GM18498 (cell line): ENCODE measurements at regions not wholly inside any gene's neighbourhood (a gene's known extent, or its start where the extent isn't known, plus 50 kb on each side); places are given as distances from the start of the nearest gene placed in this dataset.

ENCODE experiments used
- ATAC-seq: cut with Tn5 transposase; IDR thresholded peaks from one replicate; pipeline ENCODE4 v1.9.1; 2021; ENCODE audit warnings: mild to moderate bottlenecking, moderate library complexity; ENCODE audit not compliant: unreplicated experiment

DNA sequence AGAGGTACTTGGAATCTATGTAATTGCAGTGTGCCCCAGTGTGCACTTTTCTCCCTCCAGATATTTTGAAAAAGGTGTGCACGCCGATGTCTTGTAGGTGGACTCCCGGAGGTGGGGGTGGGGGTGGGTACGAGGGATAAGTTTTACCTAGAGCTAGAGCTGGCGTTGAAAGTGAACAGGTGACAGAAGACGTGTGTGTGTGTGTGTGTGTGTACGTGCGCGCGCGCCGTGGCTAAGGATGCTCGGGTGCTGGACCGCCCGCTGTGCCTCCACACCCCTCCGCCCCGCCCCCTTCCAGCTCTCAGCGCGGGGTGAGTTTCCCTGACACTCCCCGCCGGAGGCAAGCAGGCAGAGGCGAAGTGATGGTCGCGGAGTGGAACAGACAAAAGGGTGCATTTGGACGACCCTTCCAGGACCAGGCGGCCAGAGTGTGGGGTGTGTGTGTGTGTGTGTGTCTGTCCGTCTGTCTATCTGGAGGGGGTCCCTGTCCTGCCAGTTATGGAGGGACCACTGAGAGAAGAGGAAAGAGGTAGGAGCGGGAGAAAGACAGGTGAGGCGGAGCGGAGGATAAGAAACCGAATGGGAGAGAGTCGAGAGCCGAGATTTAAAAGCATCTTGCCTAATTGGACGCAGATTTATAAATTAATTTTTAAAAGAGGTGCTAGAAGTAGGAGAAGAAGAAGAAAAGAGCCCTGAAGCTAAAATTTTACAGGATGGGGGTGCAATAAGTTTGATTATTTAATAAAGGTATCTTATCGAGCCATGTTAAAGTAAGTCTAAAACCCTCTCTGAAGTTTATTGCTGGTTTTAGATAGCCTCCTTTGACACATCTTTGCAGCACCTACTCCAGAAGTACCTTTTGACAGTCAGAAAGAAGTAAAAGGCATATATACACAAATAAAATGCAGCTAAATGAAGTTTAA is 335.8 kb upstream of the THRB start:
- no peak for ATAC-seq

DNA sequence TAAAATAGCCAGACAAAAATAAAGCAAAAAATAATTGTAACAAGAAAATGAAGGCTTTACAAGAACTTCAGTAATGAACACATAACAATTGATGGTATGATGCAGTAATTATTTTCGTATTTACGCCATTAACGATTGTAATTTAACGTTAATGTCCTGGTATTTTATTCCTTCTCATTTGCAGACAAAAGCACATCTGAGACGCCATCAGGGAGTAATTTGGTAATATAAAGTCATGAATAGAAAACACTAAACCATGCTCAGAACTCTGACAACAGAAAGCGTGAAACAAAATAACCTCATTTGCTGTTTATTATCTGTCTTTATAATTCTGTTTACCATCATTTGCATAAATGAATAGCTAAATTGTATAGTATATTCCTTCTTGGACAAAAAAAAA is 336.6 kb upstream of the THRB start:
- no peak for ATAC-seq

DNA sequence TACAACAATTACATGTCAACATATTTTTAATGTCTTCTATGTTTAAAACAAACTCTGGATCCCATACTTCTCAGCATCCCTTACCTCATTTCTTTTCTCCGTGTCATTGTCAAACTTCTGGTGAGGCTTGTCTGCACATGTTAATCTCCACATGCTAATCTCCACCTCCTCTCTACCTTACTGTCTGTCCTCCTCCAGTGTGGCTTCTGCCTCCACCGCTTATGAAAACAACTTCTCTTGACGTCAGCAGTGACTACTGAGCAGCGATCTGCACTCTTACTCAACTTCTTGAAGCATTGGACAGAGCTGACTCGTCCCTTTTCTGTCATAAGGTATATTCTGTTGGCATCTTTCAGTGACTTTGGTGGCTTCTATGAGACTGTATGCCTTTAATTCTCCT is 338.2 kb upstream of the THRB start:
- no peak for ATAC-seq

DNA sequence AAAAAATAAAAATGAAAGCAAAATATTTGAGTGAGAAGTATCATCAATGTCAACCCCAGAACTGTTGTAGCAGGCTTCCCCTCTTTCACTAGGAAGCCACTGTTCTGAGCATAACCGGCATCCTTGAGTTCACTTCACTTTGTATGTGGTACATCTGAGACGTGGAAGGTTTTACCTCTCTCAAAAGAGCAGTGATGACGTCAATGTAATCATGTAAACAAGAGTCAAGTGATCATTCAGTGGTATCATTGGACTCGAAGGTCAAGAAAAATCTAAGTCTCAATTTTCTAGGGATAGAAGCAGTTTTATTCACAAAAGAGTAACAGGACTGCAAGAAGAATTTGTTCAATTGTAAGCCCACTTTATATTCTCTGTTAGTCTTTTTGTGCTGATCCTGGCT is 339.8 kb upstream of the THRB start:
- no peak for ATAC-seq

DNA sequence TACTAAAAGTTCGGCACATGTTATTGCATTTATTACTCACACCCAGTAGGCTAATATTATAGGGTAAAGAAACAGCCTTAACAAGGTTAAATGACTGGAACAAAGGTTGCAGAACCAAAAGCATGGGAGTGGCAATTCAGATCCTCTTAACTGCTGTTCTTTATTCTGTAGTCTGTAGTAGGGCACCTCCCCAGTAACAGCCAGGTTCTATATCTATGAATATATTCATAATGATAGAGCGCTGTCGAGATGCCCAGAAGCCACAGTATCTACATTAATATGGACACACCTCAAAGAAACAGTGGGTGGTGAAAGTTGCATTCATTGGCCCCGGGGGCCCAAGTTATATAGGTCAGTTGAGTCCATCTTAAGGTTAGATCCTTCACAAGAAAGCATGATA is 340.9 kb upstream of the THRB start:
- no peak for ATAC-seq

DNA sequence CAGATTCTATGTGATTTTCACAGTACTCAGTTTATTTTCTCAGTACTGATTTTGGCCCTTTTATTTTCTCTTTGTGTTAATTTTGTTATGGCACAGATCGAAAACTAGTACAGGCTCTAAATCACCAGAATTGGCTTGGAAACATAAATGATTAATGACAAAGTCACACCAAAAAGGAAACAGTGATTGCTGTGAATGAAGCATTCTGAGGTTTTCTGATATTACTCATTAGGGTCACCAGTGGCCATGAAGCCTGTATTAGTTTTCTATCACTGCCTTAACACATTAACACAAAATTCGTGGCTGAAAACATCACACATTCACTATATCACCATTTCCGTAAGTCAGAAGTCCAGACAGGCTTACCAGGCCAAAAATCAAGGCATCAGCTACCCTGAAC is 343.0 kb upstream of the THRB start:
- no peak for ATAC-seq

DNA sequence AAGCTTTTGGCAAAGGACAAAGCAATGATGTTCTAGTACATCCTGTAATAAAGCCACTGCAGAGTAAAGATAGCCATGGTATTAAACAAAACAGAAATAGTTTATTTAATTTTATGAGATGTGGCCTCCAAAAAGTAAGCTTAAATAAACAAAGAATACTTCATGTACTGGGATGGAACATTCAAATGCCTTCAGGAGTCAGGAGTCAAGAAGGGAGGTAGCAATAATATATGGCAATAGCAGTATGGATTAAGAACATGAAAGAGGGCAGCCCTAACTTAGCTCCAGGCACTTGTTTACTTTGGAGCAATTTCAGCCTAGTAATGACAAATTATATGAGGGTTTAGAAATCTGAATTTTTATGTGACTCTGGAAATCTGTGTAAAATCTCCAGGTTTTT is 343.9 kb upstream of the THRB start:
- ATAC-seq = no peak

DNA sequence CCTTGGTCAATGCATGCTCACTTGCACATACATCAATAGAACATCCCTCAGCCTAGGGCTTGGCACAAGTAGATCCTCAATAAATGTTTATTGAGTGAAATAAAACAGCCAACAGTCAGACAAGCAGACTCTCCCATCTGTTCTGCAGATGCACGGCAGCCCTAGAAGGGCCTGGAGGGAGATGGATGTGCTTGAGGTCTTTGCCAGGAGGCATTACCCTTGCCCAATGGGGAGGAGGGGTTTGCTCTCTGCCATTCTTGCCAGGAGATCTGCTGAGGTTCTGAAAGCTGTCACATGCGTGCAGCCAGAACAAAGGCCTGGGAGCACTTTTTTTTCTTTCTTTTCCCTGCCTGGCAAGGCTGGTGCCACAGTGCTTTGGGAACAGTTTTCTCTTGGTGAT is 349.3 kb upstream of the THRB start:
- no peak for ATAC-seq

DNA sequence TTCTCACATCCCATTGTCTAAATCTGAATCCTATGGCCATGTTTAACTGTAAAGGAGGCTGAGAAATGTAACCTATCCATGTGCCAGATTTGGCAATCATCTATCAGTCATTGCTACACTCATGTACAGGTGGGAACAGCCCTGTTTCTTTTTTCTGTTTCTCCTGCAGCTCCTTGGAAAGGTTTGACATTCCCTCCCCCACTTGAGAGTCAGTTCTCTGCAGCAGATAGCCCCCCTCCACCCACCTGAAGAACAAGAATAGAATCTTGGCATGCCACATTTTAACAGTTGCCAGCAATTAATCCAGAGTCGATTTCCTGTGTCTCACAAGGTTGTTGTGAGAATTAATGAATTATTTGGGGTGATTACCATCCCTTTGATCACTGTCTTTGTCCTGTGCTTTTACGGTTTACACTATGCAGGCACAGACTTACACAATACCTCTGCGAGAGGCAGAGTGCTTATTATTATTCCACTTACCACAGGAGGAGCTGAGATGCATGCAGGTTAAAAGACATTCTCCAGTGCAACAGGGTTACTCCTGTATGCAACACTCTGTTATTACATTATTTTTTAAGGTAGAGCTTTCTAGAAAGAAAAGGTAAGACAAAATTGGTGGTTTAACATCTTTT is 351.0 kb upstream of the THRB start:
- no peak for ATAC-seq

DNA sequence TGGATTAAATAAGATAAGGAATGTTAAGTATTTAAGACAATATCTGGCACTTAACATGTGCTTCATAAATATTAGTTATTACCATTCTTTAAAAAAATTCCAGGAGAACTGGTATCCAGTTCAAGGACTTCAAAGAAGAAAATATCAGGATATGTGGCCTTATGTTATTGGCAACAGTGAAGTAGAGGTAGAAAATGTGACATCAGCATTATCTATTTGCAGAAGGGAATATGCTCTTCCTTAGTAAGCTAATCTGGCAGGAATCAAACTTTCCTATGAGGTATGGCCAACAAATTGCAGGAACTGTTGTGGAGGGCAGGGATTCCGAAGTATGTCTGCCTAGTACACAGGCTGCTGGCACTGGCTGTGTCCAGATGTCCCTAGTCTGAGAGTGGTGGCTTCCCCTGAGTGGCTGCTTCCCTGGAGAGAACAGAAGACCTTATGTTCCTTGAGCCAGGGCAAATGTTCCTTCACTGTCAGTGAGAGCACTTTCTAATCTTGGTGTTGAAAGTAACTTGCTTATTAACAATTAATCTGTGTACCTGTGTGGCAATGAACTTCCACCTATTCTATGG is 351.7 kb upstream of the THRB start:
- ATAC-seq = no peak

DNA sequence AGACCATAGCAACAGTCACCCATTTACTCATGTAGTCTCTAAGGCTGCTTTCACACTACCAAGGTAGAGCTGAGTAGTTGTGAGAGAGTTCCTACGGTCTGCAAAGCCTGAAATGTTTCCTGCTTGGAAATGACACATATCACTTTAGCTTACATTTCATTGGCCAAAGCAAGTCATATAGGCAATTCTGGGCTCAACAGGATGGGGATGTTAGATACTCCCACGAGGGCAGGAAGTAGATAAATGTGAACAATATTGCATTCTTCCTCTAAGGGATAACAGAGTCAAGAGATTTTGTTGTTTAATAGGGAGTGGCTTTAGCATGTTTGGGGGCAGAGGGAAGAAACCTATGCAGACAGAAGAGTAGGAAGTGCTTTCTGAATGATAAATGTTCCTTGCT is 355.6 kb upstream of the THRB start:
- ATAC-seq = no peak

DNA sequence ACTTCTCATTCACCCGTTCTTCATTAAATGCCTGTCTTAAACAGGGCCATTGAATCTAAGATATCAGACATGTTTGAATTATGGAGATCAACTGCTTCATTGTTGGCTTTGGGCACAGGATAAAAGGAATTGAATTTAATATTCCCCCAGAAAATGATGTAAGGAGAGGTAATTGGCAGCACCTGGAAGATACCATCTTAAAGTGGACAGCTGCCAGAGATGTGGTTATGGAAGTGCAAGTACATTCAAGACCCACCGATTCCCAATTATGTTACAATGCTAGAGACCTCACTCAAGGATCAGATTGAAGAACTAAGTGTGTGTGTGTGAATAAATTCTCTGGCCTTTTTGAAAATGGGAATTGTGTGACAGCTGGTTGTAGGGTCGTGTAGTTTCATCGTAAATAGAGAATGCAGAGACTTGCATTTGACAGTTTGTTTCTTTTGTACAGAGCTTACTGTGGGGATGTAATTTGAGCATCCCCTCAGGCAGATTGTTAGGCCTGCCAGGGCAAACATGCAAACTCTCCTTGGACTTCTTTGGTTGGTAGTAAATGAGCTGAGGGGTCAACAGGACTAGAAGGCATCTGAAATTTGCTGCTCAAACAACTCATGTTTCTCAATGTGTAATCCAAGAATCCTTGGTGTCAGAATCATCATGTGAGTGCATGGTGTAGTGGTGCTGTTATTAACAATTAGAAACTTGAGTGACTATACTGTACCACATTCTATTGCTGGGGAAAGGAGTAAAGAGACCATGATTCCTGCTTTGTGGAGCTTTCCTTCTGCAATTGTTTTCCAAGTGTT is 359.2 kb upstream of the THRB start:
- ATAC-seq = no peak

DNA sequence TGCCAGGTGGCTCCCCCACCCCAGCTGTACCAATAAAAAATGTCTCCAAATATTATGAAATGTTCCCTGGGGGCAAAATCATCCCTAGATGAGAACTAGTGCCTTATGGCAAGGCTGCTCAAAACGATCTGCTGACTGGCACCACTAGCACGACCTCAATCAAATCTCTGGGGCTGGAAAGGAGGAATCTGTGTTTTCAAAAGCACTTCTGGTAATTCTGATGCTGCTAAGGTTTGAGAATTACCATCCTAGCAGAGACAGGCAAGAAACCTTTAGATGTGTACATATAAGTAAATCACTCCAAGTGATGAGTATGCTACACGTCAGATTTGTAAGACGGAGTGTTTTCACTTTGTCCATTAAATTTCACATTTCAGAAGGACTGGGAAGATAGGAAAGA is 360.1 kb upstream of the THRB start:
- no peak for ATAC-seq

DNA sequence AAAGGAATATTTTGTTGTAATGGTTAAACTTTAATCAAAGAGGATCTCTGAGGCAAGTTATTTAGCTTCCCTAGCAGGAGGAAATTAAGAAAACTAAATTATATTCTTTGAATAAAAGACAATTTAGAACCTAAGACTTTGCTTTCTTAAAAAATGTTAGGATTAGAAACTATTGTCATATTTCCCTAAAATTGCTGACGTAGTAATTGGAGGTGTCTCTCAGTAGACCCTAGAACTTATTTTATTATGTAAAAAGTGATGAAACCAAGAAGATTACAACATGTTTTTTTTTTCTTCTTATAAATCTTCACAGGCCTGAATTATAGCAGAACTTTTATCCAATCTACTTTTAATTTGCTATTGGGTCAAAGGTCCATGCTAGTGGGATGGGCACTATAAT is 363.3 kb upstream of the THRB start:
- ATAC-seq = no peak

DNA sequence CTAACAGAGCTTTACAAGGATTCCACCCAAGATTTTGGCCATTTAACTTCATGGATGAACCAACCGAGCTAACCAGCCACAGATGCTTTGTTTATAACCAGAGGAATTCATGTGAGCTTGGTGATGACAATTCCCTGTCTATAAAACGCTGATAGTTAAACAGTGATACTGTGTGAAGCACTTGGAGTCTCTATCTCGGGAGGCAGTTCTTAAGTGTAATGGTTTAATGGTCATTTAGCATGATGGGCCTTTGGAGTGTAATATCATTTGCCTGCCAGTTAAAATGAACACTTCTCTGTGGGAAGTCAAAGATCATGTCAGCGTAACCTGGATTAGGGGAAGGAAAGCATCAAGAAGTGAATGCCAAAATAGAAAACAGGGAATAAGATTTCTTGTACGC is 368.6 kb upstream of the THRB start:
- no peak for ATAC-seq

DNA sequence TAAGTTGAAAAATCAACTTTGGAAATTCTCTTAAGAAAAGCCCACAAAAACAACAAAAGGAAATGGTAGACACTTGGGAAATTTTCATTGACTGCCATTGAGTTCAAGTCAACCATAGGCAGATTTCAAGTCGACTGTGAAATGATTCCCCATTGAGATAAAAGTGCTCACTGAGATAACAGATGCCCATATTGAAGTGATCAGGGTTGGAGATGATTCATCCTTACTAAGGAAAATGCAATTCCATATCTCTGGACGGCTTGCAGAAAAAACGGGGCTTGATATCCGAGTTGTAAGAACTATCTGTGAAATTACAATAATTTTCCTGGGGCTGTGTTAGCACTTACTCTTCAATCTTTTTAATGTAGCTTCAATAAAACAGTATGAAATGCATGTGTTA is 373.1 kb upstream of the THRB start:
- ATAC-seq = no peak

DNA sequence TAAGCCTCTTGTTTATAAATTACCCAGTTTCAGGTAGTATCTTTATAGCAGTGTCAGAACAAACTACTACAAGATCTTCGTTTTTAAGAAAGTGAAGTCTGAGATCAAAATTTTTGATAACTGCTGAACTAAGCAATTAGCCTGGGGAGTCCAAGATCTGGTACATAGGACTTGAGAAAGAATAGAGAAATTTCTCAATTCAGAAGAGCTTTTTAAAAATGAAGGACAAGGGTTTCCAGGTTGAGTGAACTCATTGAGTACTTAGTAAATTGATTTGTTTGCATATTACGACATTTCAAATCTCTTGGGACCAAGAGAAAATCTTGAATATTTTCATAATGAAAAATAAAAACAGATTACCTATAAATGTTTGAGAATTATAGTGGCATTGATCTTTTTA is 386.6 kb upstream of the THRB start:
- no peak for ATAC-seq

DNA sequence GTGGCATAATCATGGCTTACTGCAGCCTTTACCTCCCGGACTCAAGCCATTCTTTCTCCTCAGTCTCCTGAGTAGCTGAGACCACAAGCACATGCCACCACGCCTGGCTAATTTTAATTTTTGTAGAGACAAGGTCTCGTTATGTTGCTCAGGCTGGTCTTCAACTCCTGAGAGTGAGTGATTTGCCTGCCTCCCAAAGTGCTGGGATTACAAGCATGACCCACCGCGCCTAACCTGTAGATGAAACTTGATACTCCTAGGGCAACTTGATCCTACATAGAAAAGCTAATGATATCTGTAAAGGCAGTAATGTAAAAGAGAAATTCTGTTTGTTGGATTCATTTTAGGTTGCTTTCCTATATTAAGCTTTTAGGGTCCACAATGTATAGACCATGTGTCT is 391.9 kb upstream of the THRB start:
- ATAC-seq = no peak

DNA sequence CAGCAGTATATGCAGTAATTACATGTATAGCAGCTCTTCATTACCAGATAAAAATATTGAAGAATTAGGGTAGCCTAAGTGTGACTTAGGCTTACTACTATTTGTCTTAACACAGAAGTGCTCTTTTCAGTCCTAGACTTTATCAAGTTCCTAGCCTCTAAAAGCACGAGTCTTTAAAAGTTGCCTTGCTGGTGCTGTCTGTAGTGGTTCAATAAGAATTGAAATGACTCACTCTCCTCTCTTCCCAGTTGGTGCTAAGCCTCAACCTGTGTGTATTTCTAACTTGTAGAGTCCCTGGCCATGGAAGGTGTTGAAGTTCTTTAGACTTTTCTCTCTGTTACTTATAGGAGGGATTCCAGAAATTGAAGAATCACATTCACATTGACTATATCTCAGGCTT is 395.4 kb upstream of the THRB start:
- no peak for ATAC-seq

DNA sequence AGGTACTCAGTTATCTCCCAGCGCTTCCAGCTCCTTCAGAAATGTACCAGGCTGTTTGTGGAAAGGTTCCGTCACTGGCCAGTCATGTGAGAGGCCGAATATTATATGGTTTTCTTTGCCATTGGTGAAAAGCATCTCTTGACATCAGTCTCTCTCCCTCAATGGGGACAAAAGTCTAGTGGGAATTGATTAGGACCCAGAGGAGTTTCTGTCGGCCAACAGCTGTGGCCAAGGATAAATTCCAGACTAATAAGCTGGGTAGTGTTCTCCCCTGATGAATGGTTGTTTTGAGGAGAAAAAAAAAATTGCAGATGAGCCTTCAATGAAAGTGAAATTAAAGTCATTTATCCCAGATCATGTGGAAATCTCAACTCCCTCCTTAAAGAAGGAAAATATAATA is 404.7 kb upstream of the THRB start:
- ATAC-seq = no peak

DNA sequence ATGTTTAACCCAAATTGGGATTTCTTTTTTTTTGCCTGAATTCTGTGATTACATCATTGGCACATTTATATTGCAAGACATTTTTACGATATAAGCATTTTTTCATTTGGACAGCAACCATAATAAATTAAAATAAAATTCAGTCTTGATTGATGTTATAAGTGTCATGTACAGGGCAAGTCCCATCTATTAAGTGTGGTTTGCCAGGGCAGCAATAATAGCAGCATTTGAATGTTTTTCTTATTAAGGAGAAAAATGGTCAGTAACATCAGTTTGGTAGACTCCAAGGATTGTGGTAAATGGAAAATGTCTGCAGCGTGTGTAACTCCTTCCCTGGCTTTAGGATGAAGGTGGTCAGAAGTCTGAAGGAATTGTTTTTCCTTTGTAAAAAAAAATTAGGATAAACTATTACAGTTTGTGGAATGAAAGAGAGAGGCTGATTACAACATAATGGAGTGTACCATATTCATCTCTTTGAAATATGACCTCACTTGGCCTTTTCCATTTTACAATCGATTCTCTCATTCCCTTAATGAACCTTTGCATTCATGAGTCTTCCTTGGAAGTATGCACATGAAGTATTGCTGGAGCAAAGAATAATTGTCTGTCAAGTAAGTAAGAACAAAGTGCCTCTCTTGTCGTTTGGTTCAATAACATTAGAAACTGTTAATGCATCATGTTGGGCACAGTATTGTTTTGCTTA is 405.4 kb upstream of the THRB start:
- no peak for ATAC-seq
